Chondrocyte (in vitro differentiated cells): ENCODE measurements at regions not wholly inside any gene's neighbourhood (a gene's known extent, or its start where the extent isn't known, plus 50 kb on each side); places are given as distances from the start of the nearest gene placed in this dataset. TPM values are rescaled to one million over a fixed set of nuclear protein-coding genes. Genes with fewer than 3 reads are reported as not detected.

Source experiments
- DNase-seq: peaks from one replicate; pipeline ENCODE4 v3.0.0; 2021; ENCODE audit warnings: mixed read lengths, low spot score
- H3K27ac Mint-ChIP-seq: one replicate; pipeline ENCODE4 v1.8.0; 2021; ENCODE audit warnings: mild to moderate bottlenecking, moderate library complexity, mixed read lengths; ENCODE audit not compliant: unreplicated experiment
- H3K27me3 Mint-ChIP-seq: 2 replicates; pipeline ENCODE4 v1.8.0; 2021; ENCODE audit warnings: low read depth, mixed read lengths
- H3K36me3 Mint-ChIP-seq: 2 replicates; pipeline ENCODE4 v1.8.0; 2021; ENCODE audit warnings: low read depth, mixed read lengths
- H3K4me1 Mint-ChIP-seq: 2 replicates; pipeline ENCODE4 v1.8.0; 2021; ENCODE audit warnings: low read depth, mild to moderate bottlenecking, mixed read lengths
- H3K4me3 Mint-ChIP-seq: one replicate; pipeline ENCODE4 v1.8.0; 2021; ENCODE audit warnings: mild to moderate bottlenecking, moderate library complexity, mixed read lengths; ENCODE audit not compliant: unreplicated experiment
- H3K9me3 Mint-ChIP-seq: 2 replicates; pipeline ENCODE4 v1.8.0; 2021; ENCODE audit warnings: low read depth, mixed read lengths
- microRNA-seq: library from miRNA; unstranded; fragments of <30 nt; microRNA quantifications from one replicate; pipeline ENCODE4 v1.2.0, GENCODE V29; 2020; ENCODE audit warnings: borderline number of aligned reads
- TF ChIP-seq, protein P1 (sequence below): fragments of 200-600 bp; sonication (generic); IDR thresholded peaks from 2 replicates; pipeline ENCODE4 v1.5.0; 2021; ENCODE audit warnings: antibody characterized with exemption, mild to moderate bottlenecking, moderate library complexity

DNA sequence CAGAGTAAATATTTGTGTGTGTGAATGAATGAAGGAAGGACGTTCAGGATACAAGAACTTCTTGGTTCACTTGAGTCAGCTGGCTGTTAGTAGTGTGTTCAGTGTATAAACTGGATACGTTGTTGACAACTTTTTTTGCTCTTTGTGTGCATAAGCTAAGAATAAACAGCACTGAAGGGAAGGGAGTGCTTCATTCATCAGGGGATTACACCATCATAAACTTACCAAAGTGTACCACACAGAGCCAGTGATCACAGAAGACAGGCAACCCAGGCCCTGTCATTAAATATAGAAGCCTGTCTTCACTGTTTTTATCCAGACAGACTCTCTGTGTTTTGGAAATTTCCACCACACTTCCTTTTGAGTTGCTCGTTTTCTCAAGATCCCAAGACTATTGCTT is 55.5 kb upstream of the MEF2C start:
- Mint-ChIP-seq H3K4me1 (peaks cover 24% of the 10 kb centered on the region), H3K4me3 (no peak overlapping the region), H3K27ac (no peak overlapping the region), H3K27me3 (no peaks in the 10 kb centered on the region), H3K36me3 (no peaks in the 10 kb centered on the region), H3K9me3 (no peaks in the 10 kb centered on the region)
- TF ChIP-seq, protein P1, sequence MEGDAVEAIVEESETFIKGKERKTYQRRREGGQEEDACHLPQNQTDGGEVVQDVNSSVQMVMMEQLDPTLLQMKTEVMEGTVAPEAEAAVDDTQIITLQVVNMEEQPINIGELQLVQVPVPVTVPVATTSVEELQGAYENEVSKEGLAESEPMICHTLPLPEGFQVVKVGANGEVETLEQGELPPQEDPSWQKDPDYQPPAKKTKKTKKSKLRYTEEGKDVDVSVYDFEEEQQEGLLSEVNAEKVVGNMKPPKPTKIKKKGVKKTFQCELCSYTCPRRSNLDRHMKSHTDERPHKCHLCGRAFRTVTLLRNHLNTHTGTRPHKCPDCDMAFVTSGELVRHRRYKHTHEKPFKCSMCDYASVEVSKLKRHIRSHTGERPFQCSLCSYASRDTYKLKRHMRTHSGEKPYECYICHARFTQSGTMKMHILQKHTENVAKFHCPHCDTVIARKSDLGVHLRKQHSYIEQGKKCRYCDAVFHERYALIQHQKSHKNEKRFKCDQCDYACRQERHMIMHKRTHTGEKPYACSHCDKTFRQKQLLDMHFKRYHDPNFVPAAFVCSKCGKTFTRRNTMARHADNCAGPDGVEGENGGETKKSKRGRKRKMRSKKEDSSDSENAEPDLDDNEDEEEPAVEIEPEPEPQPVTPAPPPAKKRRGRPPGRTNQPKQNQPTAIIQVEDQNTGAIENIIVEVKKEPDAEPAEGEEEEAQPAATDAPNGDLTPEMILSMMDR, result no peak
- DNase-seq, result no peak

DNA sequence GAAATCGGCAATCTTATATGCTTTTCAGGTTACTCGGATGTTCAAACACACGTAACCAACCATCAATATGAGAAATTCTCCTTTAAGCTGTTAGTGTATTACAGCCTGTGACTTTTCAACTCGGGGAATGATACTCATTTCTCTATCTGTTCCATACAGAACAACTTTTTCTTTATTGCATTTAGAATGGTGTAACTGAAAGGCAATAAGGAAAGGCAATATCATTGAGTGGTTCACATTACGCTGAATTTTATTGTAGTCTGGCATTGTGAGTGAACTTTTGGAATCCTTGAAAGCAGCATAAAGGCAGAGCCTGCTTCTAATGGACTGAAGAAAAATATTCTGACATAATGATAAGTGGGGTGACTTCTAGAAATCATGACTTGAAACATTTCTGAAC is 54.4 kb upstream of the MEF2C start:
- no peaks in the 10 kb centered on the region for H3K36me3 Mint-ChIP-seq
- no peaks in the 10 kb centered on the region for H3K9me3 Mint-ChIP-seq
- DNase-seq, result no peak
- H3K27me3 Mint-ChIP-seq, result no peaks in the 10 kb centered on the region
- no peak overlapping the region for H3K27ac Mint-ChIP-seq
- H3K4me1 Mint-ChIP-seq, result peaks cover 13% of the 10 kb centered on the region
- TF ChIP-seq, protein P1, result no peak
- H3K4me3 Mint-ChIP-seq, result no peak overlapping the region

DNA sequence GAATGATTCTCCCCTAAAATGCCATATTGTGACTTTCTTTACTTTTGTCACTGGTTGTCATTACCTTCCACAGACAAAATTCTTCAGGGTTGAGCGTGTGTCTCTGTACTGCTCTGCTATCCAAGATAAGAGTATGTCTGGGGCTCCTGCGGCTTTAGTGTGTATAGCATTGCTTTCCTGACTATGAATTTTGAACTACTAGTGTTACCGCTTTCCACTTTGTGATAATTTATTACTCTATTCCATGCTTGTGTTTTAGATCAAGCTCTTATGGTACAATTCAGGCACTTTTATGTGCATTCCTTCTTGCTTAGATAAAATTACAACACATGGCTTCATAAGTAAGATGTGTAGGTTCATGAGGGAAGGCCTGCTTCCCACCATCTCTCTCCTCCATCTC is 51.5 kb upstream of the MEF2C start:
- no peaks in the 10 kb centered on the region for H3K9me3 Mint-ChIP-seq
- TF ChIP-seq, protein P1, result no peak
- no peaks in the 10 kb centered on the region for H3K36me3 Mint-ChIP-seq
- peaks cover 7% of the 10 kb centered on the region for H3K4me1 Mint-ChIP-seq
- no peaks in the 10 kb centered on the region for H3K27me3 Mint-ChIP-seq
- H3K27ac Mint-ChIP-seq, result no peak overlapping the region
- DNase-seq, result no peak
- H3K4me3 Mint-ChIP-seq, result no peak overlapping the region

Small RNA genes lying in the stretch of these regions (microRNA-seq; reads per million reads assigned to microRNA genes)
- gene MIR3660, result not detected
